GM12872 (cell line): ENCODE measurements at regions not wholly inside any gene's neighbourhood (a gene's known extent, or its start where the extent isn't known, plus 50 kb on each side); places are given as distances from the start of the nearest gene placed in this dataset.

Experiments used
- TF ChIP-seq, protein P1 (sequence below): IDR thresholded peaks from 3 replicates; pipeline ENCODE4 v1.5.1; 2011; ENCODE audit warnings: low read depth, mild to moderate bottlenecking, low read length, moderate library complexity; ENCODE audit not compliant: insufficient read depth

DNA sequence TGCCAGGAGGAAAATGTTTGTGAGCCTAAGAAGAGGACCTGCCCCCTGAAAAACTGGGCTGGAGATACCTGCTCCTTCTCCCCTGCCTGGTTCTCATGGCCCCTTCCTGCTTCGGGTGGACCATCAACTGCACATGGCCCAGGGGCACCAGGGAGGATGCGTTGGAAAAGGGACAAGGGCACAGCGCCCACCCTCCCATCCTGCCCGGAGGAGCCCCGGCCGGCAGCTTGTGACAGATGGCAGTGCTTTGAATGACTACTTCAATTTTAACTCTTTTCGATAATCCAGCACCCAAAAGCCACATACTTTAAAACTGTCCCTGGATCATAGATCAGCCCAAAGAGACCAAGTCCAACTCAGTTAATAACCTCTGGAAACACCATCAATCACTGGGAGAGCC is 135.8 kb upstream of the NECTIN1 start:
- TF ChIP-seq, protein P1, sequence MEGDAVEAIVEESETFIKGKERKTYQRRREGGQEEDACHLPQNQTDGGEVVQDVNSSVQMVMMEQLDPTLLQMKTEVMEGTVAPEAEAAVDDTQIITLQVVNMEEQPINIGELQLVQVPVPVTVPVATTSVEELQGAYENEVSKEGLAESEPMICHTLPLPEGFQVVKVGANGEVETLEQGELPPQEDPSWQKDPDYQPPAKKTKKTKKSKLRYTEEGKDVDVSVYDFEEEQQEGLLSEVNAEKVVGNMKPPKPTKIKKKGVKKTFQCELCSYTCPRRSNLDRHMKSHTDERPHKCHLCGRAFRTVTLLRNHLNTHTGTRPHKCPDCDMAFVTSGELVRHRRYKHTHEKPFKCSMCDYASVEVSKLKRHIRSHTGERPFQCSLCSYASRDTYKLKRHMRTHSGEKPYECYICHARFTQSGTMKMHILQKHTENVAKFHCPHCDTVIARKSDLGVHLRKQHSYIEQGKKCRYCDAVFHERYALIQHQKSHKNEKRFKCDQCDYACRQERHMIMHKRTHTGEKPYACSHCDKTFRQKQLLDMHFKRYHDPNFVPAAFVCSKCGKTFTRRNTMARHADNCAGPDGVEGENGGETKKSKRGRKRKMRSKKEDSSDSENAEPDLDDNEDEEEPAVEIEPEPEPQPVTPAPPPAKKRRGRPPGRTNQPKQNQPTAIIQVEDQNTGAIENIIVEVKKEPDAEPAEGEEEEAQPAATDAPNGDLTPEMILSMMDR = no peak

DNA sequence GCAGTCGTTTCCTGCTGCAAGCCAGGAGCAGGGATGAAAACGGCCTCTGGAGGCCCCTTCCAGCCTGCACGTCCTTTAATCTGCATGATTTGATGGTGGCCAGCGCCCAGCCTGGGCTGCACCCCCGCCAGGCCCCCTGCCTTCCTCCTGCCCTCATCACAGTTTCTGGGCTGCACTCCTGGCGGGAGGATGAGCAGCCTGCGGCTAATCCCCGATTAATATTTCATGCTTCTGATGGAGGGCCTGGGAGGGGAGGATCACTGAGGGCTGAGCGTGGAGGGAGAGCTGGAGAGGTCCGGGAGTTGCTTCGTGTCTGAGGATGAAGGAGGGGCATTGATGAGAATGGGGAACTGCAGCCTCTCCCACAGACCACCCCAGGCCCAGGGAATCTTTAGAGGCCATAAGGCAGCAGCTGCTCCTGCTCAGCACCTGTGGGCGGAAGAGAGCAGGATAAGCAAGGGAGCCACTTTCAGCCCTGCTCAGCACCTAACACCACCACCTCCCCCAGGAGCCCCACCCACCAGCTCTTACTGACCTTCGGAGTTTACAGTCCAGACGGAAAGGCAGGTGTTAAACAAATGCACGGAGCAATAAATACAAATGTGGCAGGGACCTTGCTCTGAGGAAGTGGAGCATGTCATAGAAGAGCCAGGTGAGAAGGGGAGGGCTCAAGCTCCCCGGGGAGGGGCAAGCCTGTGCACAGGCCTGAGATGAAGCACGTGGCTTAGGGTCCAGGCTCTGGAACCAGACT is 135.0 kb upstream of the NECTIN1 start:
- TF ChIP-seq, protein P1 = no peak

DNA sequence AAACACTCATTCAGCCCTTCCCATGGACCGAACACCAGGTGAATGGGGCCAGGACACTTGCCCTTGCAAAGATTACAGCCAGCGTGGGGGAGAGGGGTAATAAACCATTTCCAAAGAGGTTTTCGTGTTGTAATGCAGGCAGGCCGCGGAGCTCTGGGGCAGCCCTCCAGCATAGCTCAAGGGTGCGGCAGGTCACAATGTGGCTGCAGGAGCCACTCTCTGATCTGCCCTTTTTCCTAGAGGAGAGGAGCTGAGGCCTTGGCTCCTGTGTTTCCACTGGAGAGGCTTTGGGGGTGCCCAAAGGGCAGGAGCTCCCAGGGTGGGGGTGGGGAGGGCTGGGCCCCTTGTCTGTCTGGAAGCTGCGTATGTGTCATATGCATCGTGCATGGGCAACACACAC is 134.2 kb upstream of the NECTIN1 start:
- TF ChIP-seq, protein P1 = no peak

DNA sequence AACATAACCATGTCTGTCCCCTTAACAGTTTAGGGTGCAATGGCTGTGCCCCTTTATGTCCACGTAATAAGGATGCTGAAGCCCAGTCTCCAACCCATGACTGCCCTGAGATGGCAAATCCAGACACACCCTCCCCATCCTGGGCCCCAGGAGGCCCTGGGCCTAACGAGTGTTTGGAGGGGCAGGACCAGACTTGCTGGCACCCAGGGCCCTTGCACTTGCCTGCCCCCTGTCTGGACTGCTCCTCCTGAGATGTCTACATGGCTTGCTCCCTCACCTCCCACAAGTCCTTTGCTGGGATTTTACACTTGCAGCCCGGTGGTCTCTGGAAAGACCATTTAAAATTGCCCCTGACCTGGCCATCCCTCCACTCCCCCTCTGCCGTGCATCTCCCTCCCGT is 132.2 kb upstream of the NECTIN1 start:
- TF ChIP-seq, protein P1 = no peak

DNA sequence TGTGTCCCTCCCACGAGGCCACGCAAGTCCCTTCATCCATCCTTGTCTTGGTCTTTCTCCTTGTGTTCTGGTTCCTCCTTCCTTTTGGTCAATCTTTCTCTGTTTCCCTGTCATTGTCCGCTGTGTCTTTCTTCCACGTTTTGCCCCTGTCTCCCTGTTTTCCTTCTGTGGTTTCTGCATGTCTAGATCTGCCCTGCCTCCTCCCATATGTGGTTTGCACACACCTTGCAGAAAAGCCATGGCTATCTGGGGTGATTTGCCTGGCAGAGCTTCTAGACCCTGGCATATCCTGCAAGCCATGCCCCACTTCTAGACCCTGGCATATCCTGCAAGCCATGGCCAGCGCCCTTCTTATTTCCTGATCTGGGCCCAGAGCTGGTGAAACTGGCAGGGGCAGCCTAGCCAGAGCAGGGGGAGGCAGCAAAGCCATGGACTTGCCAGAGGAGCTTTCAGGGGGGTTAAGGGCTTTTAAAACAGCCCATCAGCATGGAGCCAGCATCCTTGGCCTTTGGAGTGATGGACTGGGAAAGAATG is 131.6 kb upstream of the NECTIN1 start:
- TF ChIP-seq, protein P1 = no peak

DNA sequence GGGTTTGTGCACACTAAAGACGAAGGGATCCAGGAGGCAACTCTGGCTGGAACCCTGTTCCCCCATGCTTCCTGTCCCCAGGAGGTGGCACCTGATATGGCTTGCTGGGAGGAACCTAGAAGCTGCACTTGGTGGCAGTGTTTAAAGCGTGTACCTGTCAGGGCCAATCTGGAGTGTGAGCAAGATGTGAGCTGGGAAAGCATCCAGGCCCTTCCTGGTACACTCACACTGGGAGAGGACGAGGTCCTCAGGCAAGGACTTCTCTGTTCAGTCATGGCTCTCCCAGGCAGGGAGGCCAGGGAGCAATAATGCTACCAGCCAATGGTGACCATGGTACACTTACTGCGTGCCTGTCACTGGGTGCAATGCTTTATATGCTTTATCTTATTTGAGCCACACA is 130.7 kb upstream of the NECTIN1 start:
- TF ChIP-seq, protein P1 = no peak

DNA sequence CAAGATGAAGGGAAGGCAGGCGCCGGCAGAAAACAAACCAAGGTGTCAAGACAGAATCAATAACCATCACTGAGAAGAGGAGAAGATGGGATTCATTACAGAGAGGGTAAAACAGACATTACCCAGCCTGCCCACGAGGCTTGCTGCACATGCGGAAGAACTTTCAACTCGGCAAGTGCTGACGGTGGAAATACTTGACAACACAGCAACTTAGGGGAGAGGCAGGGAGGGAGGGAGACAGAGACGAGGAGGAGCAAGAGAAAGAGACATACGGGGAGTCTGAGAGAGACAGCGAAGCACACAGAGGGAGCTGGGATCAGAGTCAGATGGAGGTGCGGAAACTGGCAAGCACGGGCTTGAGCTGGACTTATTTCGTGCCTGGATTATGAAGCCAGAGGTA is 129.3 kb upstream of the NECTIN1 start:
- TF ChIP-seq, protein P1 = no peak
